Stimulated activated naive CD8-positive, alpha-beta T cell treated with anti-CD3 and anti-CD28 coated beads, Interleukin-15, amount 100 ng/mL, for 72 hours (primary cell): ENCODE measurements at regions not wholly inside any gene's neighbourhood (a gene's known extent, or its start where the extent isn't known, plus 50 kb on each side); places are given as distances from the start of the nearest gene placed in this dataset.

Source experiments
- ATAC-seq: fragments of 150-1000 bp; cut with Tn5 transposase; 2 replicates; pipeline ENCODE4 v1.10.0; 2021; ENCODE audit warnings: mild to moderate bottlenecking, moderate library complexity
- DNase-seq, 2 donors: peaks; one replicate each; pipeline ENCODE4 v3.0.0; 2021 to 2022
- H3K27ac Mint-ChIP-seq, 2 donors: one replicate each; pipeline ENCODE4 v1.8.0; 2022; ENCODE audit warnings: mild to moderate bottlenecking in 2 of 2, mixed read lengths in 2 of 2, moderate library complexity in 2 of 2
- H3K27me3 Mint-ChIP-seq: one replicate; pipeline ENCODE4 v1.8.0; 2022; ENCODE audit warnings: mixed read lengths
- H3K4me1 Mint-ChIP-seq: one replicate; pipeline ENCODE4 v1.8.0; 2022; ENCODE audit warnings: mild to moderate bottlenecking, mixed read lengths
- H3K4me3 Mint-ChIP-seq, 2 donors: one replicate each; pipeline ENCODE4 v1.8.0; 2022; ENCODE audit warnings: mild to moderate bottlenecking in 2 of 2, mixed read lengths in 2 of 2, moderate library complexity in 1 of 2
- H3K9me3 Mint-ChIP-seq, 2 donors: one replicate each; pipeline ENCODE4 v1.8.0; 2022; ENCODE audit warnings: mixed read lengths in 2 of 2

GRCh38 chr1:218946147-218946546, 227.5 kb upstream of the LYPLAL1 start:
- Mint-ChIP-seq H3K9me3 (peaks cover 4 to 6% of the 10 kb centered on the region in 2 donors), H3K4me3 (no peak overlapping the region), H3K27ac (no peak overlapping the region), H3K4me1 (no peaks in the 10 kb centered on the region), H3K27me3 (no peaks in the 10 kb centered on the region)
- ATAC-seq (no peak), DNase-seq (no peak)

GRCh38 chr1:218948446-218948845, 225.2 kb upstream of the LYPLAL1 start:
- Mint-ChIP-seq H3K4me1 (no peaks in the 10 kb centered on the region), H3K9me3 (no peaks in the 10 kb centered on the region), H3K27me3 (no peaks in the 10 kb centered on the region), H3K4me3 (no peak overlapping the region), H3K27ac (no peak overlapping the region)
- ATAC-seq (no peak), DNase-seq (no peak)

GRCh38 chr1:218953386-218953785, 220.3 kb upstream of the LYPLAL1 start:
- Mint-ChIP-seq H3K9me3 (no peaks in the 10 kb centered on the region), H3K4me3 (no peak overlapping the region), H3K4me1 (no peaks in the 10 kb centered on the region), H3K27ac (no peak overlapping the region), H3K27me3 (no peaks in the 10 kb centered on the region)
- DNase-seq (no peak), ATAC-seq (no peak)

- ATAC-seq: no peak
- DNase-seq: no peak
- Mint-ChIP-seq H3K27ac (no peak overlapping the region), H3K9me3 (no peaks in the 10 kb centered on the region), H3K4me1 (no peaks in the 10 kb centered on the region), H3K27me3 (no peaks in the 10 kb centered on the region), H3K4me3 (no peak overlapping the region)
Observed at GRCh38 chr1:218957971-218958370, 215.7 kb upstream of the LYPLAL1 start.

- H3K27me3 Mint-ChIP-seq: no peaks in the 10 kb centered on the region
- no peaks in the 10 kb centered on the region for H3K4me1 Mint-ChIP-seq
- DNase-seq: no peak
- H3K9me3 Mint-ChIP-seq: no peaks in the 10 kb centered on the region
- no peak overlapping the region for H3K27ac Mint-ChIP-seq
- ATAC-seq: no peak
- no peak overlapping the region for H3K4me3 Mint-ChIP-seq
Observed at GRCh38 chr1:218959784-218960183, 213.9 kb upstream of the LYPLAL1 start.

- no peak overlapping the region for H3K4me3 Mint-ChIP-seq
- H3K9me3 Mint-ChIP-seq: no peaks in the 10 kb centered on the region
- DNase-seq (no peak), ATAC-seq (no peak)
- no peaks in the 10 kb centered on the region for H3K4me1 Mint-ChIP-seq
- H3K27me3 Mint-ChIP-seq: no peaks in the 10 kb centered on the region
- no peak overlapping the region for H3K27ac Mint-ChIP-seq
Observed at GRCh38 chr1:218964471-218965185, 209.1 kb upstream of the LYPLAL1 start.

GRCh38 chr1:218965821-218966220, 207.9 kb upstream of the LYPLAL1 start:
- DNase-seq: no peak
- Mint-ChIP-seq H3K4me3 (no peak overlapping the region), H3K4me1 (no peaks in the 10 kb centered on the region), H3K27me3 (no peaks in the 10 kb centered on the region), H3K9me3 (no peaks in the 10 kb centered on the region), H3K27ac (no peak overlapping the region)
- ATAC-seq: no peak

GRCh38 chr1:218967254-218967653, 206.4 kb upstream of the LYPLAL1 start:
- no peak overlapping the region for H3K4me3 Mint-ChIP-seq
- peaks cover 5% of the 10 kb centered on the region in 2 donors for H3K9me3 Mint-ChIP-seq
- ATAC-seq (no peak), DNase-seq (no peak)
- no peaks in the 10 kb centered on the region for H3K27me3 Mint-ChIP-seq
- no peaks in the 10 kb centered on the region for H3K4me1 Mint-ChIP-seq
- no peak overlapping the region for H3K27ac Mint-ChIP-seq

- Mint-ChIP-seq H3K4me1 (no peaks in the 10 kb centered on the region), H3K27me3 (no peaks in the 10 kb centered on the region), H3K4me3 (no peak overlapping the region), H3K9me3 (peaks cover 9 to 11% of the 10 kb centered on the region in 2 donors), H3K27ac (no peak overlapping the region)
- DNase-seq: no peak
- no peak for ATAC-seq
Observed at GRCh38 chr1:218967836-218968235, 205.8 kb upstream of the LYPLAL1 start.

GRCh38 chr1:218969006-218969405, 204.7 kb upstream of the LYPLAL1 start:
- Mint-ChIP-seq H3K27me3 (no peaks in the 10 kb centered on the region), H3K4me1 (no peaks in the 10 kb centered on the region), H3K4me3 (no peak overlapping the region), H3K27ac (no peak overlapping the region), H3K9me3 (peaks cover 9 to 11% of the 10 kb centered on the region in 2 donors)
- DNase-seq (no peak), ATAC-seq (no peak)

- Mint-ChIP-seq H3K4me3 (no peak overlapping the region), H3K9me3 (peaks cover 9 to 11% of the 10 kb centered on the region in 2 donors), H3K4me1 (no peaks in the 10 kb centered on the region), H3K27me3 (no peaks in the 10 kb centered on the region), H3K27ac (no peak overlapping the region)
- no peak for DNase-seq
- no peak for ATAC-seq
Observed at GRCh38 chr1:218970397-218970990, 203.2 kb upstream of the LYPLAL1 start.

- no peak for DNase-seq
- Mint-ChIP-seq H3K27me3 (no peaks in the 10 kb centered on the region), H3K9me3 (peaks cover 9 to 11% of the 10 kb centered on the region in 2 donors), H3K4me3 (no peak overlapping the region), H3K27ac (no peak overlapping the region), H3K4me1 (no peaks in the 10 kb centered on the region)
- ATAC-seq: no peak
Observed at GRCh38 chr1:218971156-218971555, 202.5 kb upstream of the LYPLAL1 start.

- H3K4me3 Mint-ChIP-seq: no peak overlapping the region
- no peaks in the 10 kb centered on the region for H3K9me3 Mint-ChIP-seq
- ATAC-seq (no peak), DNase-seq (no peak)
- H3K4me1 Mint-ChIP-seq: no peaks in the 10 kb centered on the region
- H3K27ac Mint-ChIP-seq: no peak overlapping the region
- H3K27me3 Mint-ChIP-seq: no peaks in the 10 kb centered on the region
Observed at GRCh38 chr1:218980881-218981280, 192.8 kb upstream of the LYPLAL1 start.

GRCh38 chr1:218982482-218982881, 191.2 kb upstream of the LYPLAL1 start:
- H3K4me3 Mint-ChIP-seq: no peak overlapping the region
- no peaks in the 10 kb centered on the region for H3K27me3 Mint-ChIP-seq
- no peaks in the 10 kb centered on the region for H3K9me3 Mint-ChIP-seq
- no peak for DNase-seq
- no peaks in the 10 kb centered on the region for H3K4me1 Mint-ChIP-seq
- H3K27ac Mint-ChIP-seq: no peak overlapping the region
- no peak for ATAC-seq

- H3K4me3 Mint-ChIP-seq: no peak overlapping the region
- H3K27me3 Mint-ChIP-seq: no peaks in the 10 kb centered on the region
- no peak for DNase-seq
- no peak overlapping the region for H3K27ac Mint-ChIP-seq
- ATAC-seq: no peak
- no peaks in the 10 kb centered on the region for H3K9me3 Mint-ChIP-seq
- no peaks in the 10 kb centered on the region for H3K4me1 Mint-ChIP-seq
Observed at GRCh38 chr1:218983433-218983832, 190.2 kb upstream of the LYPLAL1 start.

GRCh38 chr1:218983848-218984247, 189.8 kb upstream of the LYPLAL1 start:
- H3K4me3 Mint-ChIP-seq: no peak overlapping the region
- ATAC-seq (no peak), DNase-seq (no peak)
- H3K27ac Mint-ChIP-seq: no peak overlapping the region
- H3K4me1 Mint-ChIP-seq: no peaks in the 10 kb centered on the region
- no peaks in the 10 kb centered on the region for H3K27me3 Mint-ChIP-seq
- H3K9me3 Mint-ChIP-seq: peaks cover 0 to under 1% of the 10 kb centered on the region in 2 donors
